ENCODE measurements at regions not wholly inside any gene's neighbourhood (a gene's known extent, or its start where the extent isn't known, plus 50 kb on each side); places are given as distances from the start of the nearest gene placed in this dataset.

- no peak overlapping the region for H3K4me3 ChIP-seq (replicated peaks; ENCODE audit: low read depth, low read length)
- no peaks in the 10 kb centered on the region for H3K36me3 ChIP-seq (ENCODE audit: control insufficient read depth, insufficient read depth, low read length)
- H3K27me3 ChIP-seq (replicated peaks; ENCODE audit: control insufficient read depth, insufficient read depth, low read length), result no peaks in the 10 kb centered on the region
- no peak for DNase-seq (ENCODE audit: extremely low read depth, insufficient read length)
- TF ChIP-seq CTCF (IDR thresholded peaks at IDR 0.05; ENCODE audit: insufficient read depth, low read length, poor library complexity, severe bottlenecking), result no peak
Observed at GRCh38 chr2:80711915-80712314, 407.4 kb upstream of the LRRTM1 start.

GRCh38 chr2:80706951-80707350, 402.4 kb upstream of the LRRTM1 start:
- no peak overlapping the region for H3K4me3 ChIP-seq (replicated peaks; ENCODE audit: low read depth, low read length)
- H3K36me3 ChIP-seq (ENCODE audit: control insufficient read depth, insufficient read depth, low read length), result no peaks in the 10 kb centered on the region
- H3K27me3 ChIP-seq (replicated peaks; ENCODE audit: control insufficient read depth, insufficient read depth, low read length), result no peaks in the 10 kb centered on the region
- TF ChIP-seq CTCF (IDR thresholded peaks at IDR 0.05; ENCODE audit: insufficient read depth, low read length, poor library complexity, severe bottlenecking), result no peak
- DNase-seq (ENCODE audit: extremely low read depth, insufficient read length), result no peak

GRCh38 chr2:80706541-80706940, 402.0 kb upstream of the LRRTM1 start:
- no peak for TF ChIP-seq CTCF (IDR thresholded peaks at IDR 0.05; ENCODE audit: insufficient read depth, low read length, poor library complexity, severe bottlenecking)
- Histone ChIP-seq H3K36me3 (ENCODE audit: control insufficient read depth, insufficient read depth, low read length) (no peaks in the 10 kb centered on the region), H3K4me3 (replicated peaks; ENCODE audit: low read depth, low read length) (no peak overlapping the region), H3K27me3 (replicated peaks; ENCODE audit: control insufficient read depth, insufficient read depth, low read length) (no peaks in the 10 kb centered on the region)
- DNase-seq (ENCODE audit: extremely low read depth, insufficient read length), result no peak

- TF ChIP-seq CTCF (IDR thresholded peaks at IDR 0.05; ENCODE audit: insufficient read depth, low read length, poor library complexity, severe bottlenecking), result no peak
- no peak overlapping the region for H3K4me3 ChIP-seq (replicated peaks; ENCODE audit: low read depth, low read length)
- no peak for DNase-seq (ENCODE audit: extremely low read depth, insufficient read length)
- no peaks in the 10 kb centered on the region for H3K36me3 ChIP-seq (ENCODE audit: control insufficient read depth, insufficient read depth, low read length)
- no peaks in the 10 kb centered on the region for H3K27me3 ChIP-seq (replicated peaks; ENCODE audit: control insufficient read depth, insufficient read depth, low read length)
Observed at GRCh38 chr2:80703532-80703931, 399.0 kb upstream of the LRRTM1 start.

- no peak overlapping the region for H3K4me3 ChIP-seq (replicated peaks; ENCODE audit: low read depth, low read length)
- H3K27me3 ChIP-seq (replicated peaks; ENCODE audit: control insufficient read depth, insufficient read depth, low read length), result no peaks in the 10 kb centered on the region
- no peak for DNase-seq (ENCODE audit: extremely low read depth, insufficient read length)
- TF ChIP-seq CTCF (IDR thresholded peaks at IDR 0.05; ENCODE audit: insufficient read depth, low read length, poor library complexity, severe bottlenecking), result no peak
- no peaks in the 10 kb centered on the region for H3K36me3 ChIP-seq (ENCODE audit: control insufficient read depth, insufficient read depth, low read length)
Observed at GRCh38 chr2:80700961-80701360, 396.4 kb upstream of the LRRTM1 start.
